Esophagus squamous epithelium (tissue), 5 donors: ENCODE measurements at regions not wholly inside any gene's neighbourhood (a gene's known extent, or its start where the extent isn't known, plus 50 kb on each side); places are given as distances from the start of the nearest gene placed in this dataset.

Experiments used
- DNase-seq: peaks from one replicate; lab custom pipeline; 2025; lab: John Stamatoyannopoulos, UW
- H3K27ac ChIP-seq, 4 donors: fragments of 200-600 bp; sonication (generic); one replicate each; pipeline ENCODE4 v1.5.1; 2016 to 2019; ENCODE audit warnings: mild to moderate bottlenecking in 1 of 4
- H3K27me3 ChIP-seq, 4 donors: fragments of 200-600 bp; sonication (generic); 1 replicate in 3 of 4; 2 replicates in 1 of 4; pipeline versions ENCODE4 v1.5.1 to v1.6.0; 2017 to 2021; ENCODE audit warnings: antibody characterized with exemption in 1 of 4
- H3K36me3 ChIP-seq, 3 donors: fragments of 200-600 bp; sonication (generic); one replicate each; pipeline ENCODE4 v1.5.1; 2016 to 2019
- H3K4me1 ChIP-seq, 3 donors: fragments of 200-600 bp; sonication (generic); one replicate each; pipeline ENCODE4 v1.5.1; 2017 to 2019
- H3K4me3 ChIP-seq, 4 donors: fragments of 200-600 bp; sonication (generic); 1 replicate in 3 of 4; 2 replicates in 1 of 4; pipeline ENCODE4 v1.5.1; 2016 to 2019; ENCODE audit warnings: mild to moderate bottlenecking in 2 of 4, moderate library complexity in 1 of 4
- H3K9me3 ChIP-seq, 3 donors: fragments of 200-600 bp; sonication (generic); one replicate each; pipeline ENCODE4 v1.5.1; 2016 to 2019
- CTCF ChIP-seq, 6 experiments: fragments of 450-650 bp in 4 of 6; fragments of 200-600 bp in 2 of 6; sonication (generic) in 2 of 6; IDR thresholded peaks; one replicate each; pipeline ENCODE4 v1.5.1; 2016 to 2019; ENCODE audit warnings: antibody characterized with exemption in 6 of 6, mild to moderate bottlenecking in 4 of 6, moderate library complexity in 4 of 6
- POLR2A ChIP-seq, 4 donors: fragments of 450-650 bp; IDR thresholded peaks; one replicate each; pipeline ENCODE4 v1.6.1; 2017; ENCODE audit warnings: antibody characterized with exemption in 4 of 4, mild to moderate bottlenecking in 4 of 4, moderate library complexity in 3 of 4
- WGBS, 2 donors: methylation state at CpG; one replicate each; pipeline ENCODE4 v1.1.5; 2018; 5-methylcytosine and 5-hydroxymethylcytosine counted together
- intact Hi-C: fragments of 100-400 bp; cut with DNase I; formaldehyde crosslinking; loops from one replicate; pipeline ENCODE4 v1.15.0; 2022
- donor health status: DM: yes; HTN: yes; CAD: no.

- Histone ChIP-seq H3K4me3 (no peak overlapping the region), H3K36me3 (no peaks in the 10 kb centered on the region), H3K4me1 (peaks cover 0 to 14% (median 3%) of the 10 kb centered on the region in 3 donors), H3K27ac (no peak overlapping the region), H3K27me3 (no peaks in the 10 kb centered on the region), H3K9me3 (no peaks in the 10 kb centered on the region)
- 25 to 27% methylated on average over 1 of the region's 1 CpG for WGBS, 2 donors
- intact Hi-C loops, result no loop called here
- no peak for DNase-seq
- TF ChIP-seq CTCF (IDR thresholded peaks at IDR 0.05) (no peak), POLR2A (IDR thresholded peaks at IDR 0.05) (no peak)
Measured at GRCh38 chr3:29137601-29138000, 143.3 kb upstream of the RBMS3 start.

GRCh38 chr3:29138171-29138570, 142.7 kb upstream of the RBMS3 start:
- TF ChIP-seq CTCF (IDR thresholded peaks at IDR 0.05), result no peak
- TF ChIP-seq POLR2A (IDR thresholded peaks at IDR 0.05), result no peak
- 77 to 96% methylated on average over 1 of the region's 1 CpG for WGBS, 2 donors
- H3K4me1 ChIP-seq, result peaks cover 0 to 14% (median 3%) of the 10 kb centered on the region in 3 donors
- no peaks in the 10 kb centered on the region for H3K27me3 ChIP-seq
- H3K36me3 ChIP-seq, result no peaks in the 10 kb centered on the region
- intact Hi-C loops, result no loop called here
- DNase-seq, result no peak
- H3K4me3 ChIP-seq, result no peak overlapping the region
- H3K9me3 ChIP-seq, result no peaks in the 10 kb centered on the region
- H3K27ac ChIP-seq, result no peak overlapping the region

GRCh38 chr3:29140666-29141065, 140.2 kb upstream of the RBMS3 start:
- no peak overlapping the region for H3K4me3 ChIP-seq
- no peaks in the 10 kb centered on the region for H3K36me3 ChIP-seq
- intact Hi-C loops, result no loop called here
- no peaks in the 10 kb centered on the region for H3K27me3 ChIP-seq
- 33 to 73% methylated on average over 1 of the region's 1 CpG for WGBS, 2 donors
- no peak for TF ChIP-seq CTCF (IDR thresholded peaks at IDR 0.05)
- TF ChIP-seq POLR2A (IDR thresholded peaks at IDR 0.05), result no peak
- peaks cover 0 to 26% (median 13%) of the 10 kb centered on the region in 3 donors for H3K4me1 ChIP-seq
- H3K27ac ChIP-seq, result peak overlapping the region in 3 of 4 donors; percentile 9 to 53 (median 37)
- no peak for DNase-seq
- H3K9me3 ChIP-seq, result no peaks in the 10 kb centered on the region

GRCh38 chr3:29141197-29141917, 139.5 kb upstream of the RBMS3 start:
- no peaks in the 10 kb centered on the region for H3K36me3 ChIP-seq
- peak overlapping the region in 3 of 4 donors; percentile 9 to 53 (median 37) for H3K27ac ChIP-seq
- H3K27me3 ChIP-seq, result no peaks in the 10 kb centered on the region
- H3K9me3 ChIP-seq, result no peaks in the 10 kb centered on the region
- intact Hi-C loops, result no loop called here
- TF ChIP-seq CTCF (IDR thresholded peaks at IDR 0.05) (no peak), POLR2A (IDR thresholded peaks at IDR 0.05) (no peak)
- 48 to 54% methylated on average over 4 of the region's 4 CpGs for WGBS, 2 donors
- H3K4me3 ChIP-seq, result no peak overlapping the region
- DNase-seq, result no peak
- H3K4me1 ChIP-seq, result peaks cover 0 to 31% (median 13%) of the 10 kb centered on the region in 3 donors

- peaks cover 0 to 31% (median 13%) of the 10 kb centered on the region in 3 donors for H3K4me1 ChIP-seq
- peak overlapping the region in 1 of 4 donors; percentile 37 for H3K27ac ChIP-seq
- H3K36me3 ChIP-seq, result no peaks in the 10 kb centered on the region
- intact Hi-C loops, result no loop called here
- DNase-seq, result no peak
- no peaks in the 10 kb centered on the region for H3K9me3 ChIP-seq
- no peak for TF ChIP-seq POLR2A (IDR thresholded peaks at IDR 0.05)
- TF ChIP-seq CTCF (IDR thresholded peaks at IDR 0.05), result no peak
- no peaks in the 10 kb centered on the region for H3K27me3 ChIP-seq
- 75 to 88% methylated on average over 2 of the region's 2 CpGs for WGBS, 2 donors
- H3K4me3 ChIP-seq, result no peak overlapping the region
Measured at GRCh38 chr3:29141918-29142275, 139.0 kb upstream of the RBMS3 start.
